ENCODE measurements at regions not wholly inside any gene's neighbourhood (a gene's known extent, or its start where the extent isn't known, plus 50 kb on each side); places are given as distances from the start of the nearest gene placed in this dataset.

DNA sequence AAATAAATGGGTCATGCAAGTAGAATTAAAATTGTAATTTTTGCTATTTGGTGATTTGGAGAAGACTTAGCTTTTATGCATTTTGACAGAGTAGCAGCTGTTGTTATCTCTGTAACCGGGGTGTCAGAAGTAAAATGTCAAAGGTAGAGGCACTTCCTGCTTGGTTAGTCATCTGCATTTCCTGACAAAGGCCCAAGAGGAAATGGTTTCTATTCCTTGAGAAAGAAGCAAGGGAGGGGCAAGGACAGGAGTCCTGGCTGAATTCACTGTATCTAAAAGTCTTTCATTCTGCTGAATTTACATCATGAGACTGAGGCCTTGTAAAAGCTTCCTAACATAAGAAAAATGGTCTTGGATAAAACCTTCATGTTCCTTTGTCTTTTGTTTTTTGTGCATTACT is 550.9 kb upstream of the BOD1L1 start:
- DNase-seq (ENCODE audit: low spot score), result no peak
- in situ Hi-C loops (cut with MboI; ENCODE audit: low sequenced_read_pairs, unreplicated experiment), result no loop called here
- no peak for TF ChIP-seq CTCF (IDR thresholded peaks at IDR 0.05; ENCODE audit: borderline replicate concordance, control extremely low read depth, extremely low read depth, insufficient read depth, missing control alignments)

- in situ Hi-C loops (cut with MboI; ENCODE audit: low sequenced_read_pairs, unreplicated experiment), result no loop called here
- no peak for TF ChIP-seq CTCF (IDR thresholded peaks at IDR 0.05; ENCODE audit: borderline replicate concordance, control extremely low read depth, extremely low read depth, insufficient read depth, missing control alignments)
- DNase-seq (ENCODE audit: low spot score), result no peak
These were observed 552.6 kb upstream of the BOD1L1 start for GRCh38 chr4:14180166-14180565.

GRCh38 chr4:14180983-14181601 is 553.6 kb upstream of the BOD1L1 start:
- no peak for TF ChIP-seq CTCF (IDR thresholded peaks at IDR 0.05; ENCODE audit: borderline replicate concordance, control extremely low read depth, extremely low read depth, insufficient read depth, missing control alignments)
- no peak for DNase-seq (ENCODE audit: low spot score)
- in situ Hi-C loops (cut with MboI; ENCODE audit: low sequenced_read_pairs, unreplicated experiment), result no loop called here

GRCh38 chr4:14182148-14182547 is 554.6 kb upstream of the BOD1L1 start:
- no peak for DNase-seq (ENCODE audit: low spot score)
- in situ Hi-C loops (cut with MboI; ENCODE audit: low sequenced_read_pairs, unreplicated experiment), result no loop called here
- TF ChIP-seq CTCF (IDR thresholded peaks at IDR 0.05; ENCODE audit: borderline replicate concordance, control extremely low read depth, extremely low read depth, insufficient read depth, missing control alignments), result no peak

DNA sequence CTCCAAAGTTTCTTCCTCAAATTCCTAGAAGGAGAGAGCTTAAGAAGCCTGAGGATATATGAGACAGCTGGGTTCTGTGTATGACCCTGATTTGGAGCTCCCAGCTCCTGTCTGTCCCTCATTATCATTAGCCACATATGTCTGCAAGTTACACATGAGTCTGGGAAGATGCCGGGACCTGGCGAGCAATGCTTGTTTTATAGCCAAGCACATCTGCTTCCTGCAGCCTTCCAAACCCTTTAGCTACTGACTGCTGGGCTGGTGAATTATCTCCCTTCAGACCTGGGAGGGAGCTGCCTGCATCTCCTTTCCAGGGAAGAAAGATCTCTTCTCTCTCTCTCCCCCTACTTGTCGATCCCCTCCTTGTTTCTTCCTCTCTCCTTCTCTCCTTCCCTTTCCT is 556.7 kb upstream of the BOD1L1 start:
- in situ Hi-C loops (cut with MboI; ENCODE audit: low sequenced_read_pairs, unreplicated experiment), result no loop called here
- DNase-seq (ENCODE audit: low spot score), result no peak
- TF ChIP-seq CTCF (IDR thresholded peaks at IDR 0.05; ENCODE audit: borderline replicate concordance, control extremely low read depth, extremely low read depth, insufficient read depth, missing control alignments), result no peak

DNA sequence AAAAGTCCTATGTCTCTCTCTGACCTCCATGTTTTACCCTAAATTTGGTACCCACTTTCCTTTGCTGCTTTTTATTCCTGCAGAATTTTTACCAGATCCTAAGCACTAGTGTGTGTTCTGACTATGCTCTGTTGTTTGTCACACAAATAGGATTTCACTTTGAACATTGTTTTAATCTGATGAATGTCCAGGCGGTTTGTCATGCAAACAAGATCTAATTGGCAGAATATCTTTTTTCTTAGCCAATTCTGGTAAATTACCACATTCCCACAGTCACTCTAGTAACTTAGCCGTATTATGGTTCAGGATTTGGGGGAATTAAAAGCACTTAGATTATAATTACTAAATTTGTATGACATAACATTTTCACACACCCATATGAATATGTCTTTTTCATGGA is 557.2 kb upstream of the BOD1L1 start:
- in situ Hi-C loops (cut with MboI; ENCODE audit: low sequenced_read_pairs, unreplicated experiment), result no loop called here

More for the DNA sequence above, 557.2 kb upstream of the BOD1L1 start:
- DNase-seq (ENCODE audit: low spot score), result no peak
- TF ChIP-seq CTCF (IDR thresholded peaks at IDR 0.05; ENCODE audit: borderline replicate concordance, control extremely low read depth, extremely low read depth, insufficient read depth, missing control alignments), result no peak
